GM04504 (cell line): ENCODE measurements at regions not wholly inside any gene's neighbourhood (a gene's known extent, or its start where the extent isn't known, plus 50 kb on each side); places are given as distances from the start of the nearest gene placed in this dataset.

Experiments used
- DNase-seq: peaks from one replicate; pipeline ENCODE4 v3.0.0-alpha.2; 2012; ENCODE audit warnings: low read depth

DNA sequence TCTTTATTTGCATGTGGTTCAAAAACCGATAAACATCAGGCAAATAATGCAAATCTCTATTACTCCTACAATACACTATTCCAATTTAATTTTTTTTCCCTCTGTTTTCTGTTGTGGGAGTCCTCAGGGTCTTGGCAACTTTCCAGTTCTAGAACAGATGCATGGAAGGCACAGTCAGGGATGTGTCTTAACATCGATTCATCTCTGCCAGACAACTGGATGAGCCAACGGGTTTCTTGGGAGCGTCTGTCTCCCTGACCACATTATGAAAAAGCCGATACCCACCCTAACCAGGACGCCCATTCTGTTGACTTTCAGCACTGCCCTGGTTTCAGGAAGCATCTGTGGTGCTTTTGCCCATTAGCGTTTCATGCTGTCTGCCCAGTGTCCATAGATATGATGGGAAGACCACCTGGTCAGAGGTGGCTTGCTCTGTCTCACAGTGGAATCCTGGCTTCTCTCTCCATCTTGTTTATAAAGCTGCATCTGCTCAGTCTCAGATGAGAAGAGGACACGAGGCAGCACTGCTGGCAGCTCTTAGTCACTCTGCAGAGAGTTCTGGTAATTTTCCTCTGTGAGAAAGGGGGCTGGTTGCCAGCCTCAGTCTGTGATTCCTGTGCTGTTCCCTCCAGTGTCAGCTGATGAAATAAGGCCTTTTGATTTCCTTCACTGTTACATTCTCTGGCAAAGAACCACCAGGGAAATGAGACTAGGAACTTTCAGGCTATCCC is 57.9 kb upstream of the KCNE4 start:
- peak; percentile 97 for DNase-seq

DNA sequence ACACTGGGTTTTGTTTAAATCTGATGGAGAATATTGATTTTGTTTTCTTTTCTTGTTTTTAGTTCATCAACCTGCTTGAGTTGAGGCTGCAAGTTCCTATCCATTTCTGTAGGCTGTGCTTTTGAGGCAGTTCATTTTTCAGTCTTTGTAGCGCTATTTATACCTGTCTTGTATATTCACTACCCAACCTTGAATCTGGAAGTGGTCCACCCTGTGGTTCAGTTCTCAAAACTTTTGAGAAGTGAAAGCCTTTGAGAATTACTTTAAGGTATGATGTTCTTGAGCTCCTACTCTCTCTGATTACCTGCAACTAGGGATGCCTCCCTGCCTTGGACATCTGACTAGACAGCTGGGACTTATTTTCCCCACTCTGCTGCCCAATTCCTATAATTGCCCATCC is 53.5 kb upstream of the KCNE4 start:
- DNase-seq: no peak

DNA sequence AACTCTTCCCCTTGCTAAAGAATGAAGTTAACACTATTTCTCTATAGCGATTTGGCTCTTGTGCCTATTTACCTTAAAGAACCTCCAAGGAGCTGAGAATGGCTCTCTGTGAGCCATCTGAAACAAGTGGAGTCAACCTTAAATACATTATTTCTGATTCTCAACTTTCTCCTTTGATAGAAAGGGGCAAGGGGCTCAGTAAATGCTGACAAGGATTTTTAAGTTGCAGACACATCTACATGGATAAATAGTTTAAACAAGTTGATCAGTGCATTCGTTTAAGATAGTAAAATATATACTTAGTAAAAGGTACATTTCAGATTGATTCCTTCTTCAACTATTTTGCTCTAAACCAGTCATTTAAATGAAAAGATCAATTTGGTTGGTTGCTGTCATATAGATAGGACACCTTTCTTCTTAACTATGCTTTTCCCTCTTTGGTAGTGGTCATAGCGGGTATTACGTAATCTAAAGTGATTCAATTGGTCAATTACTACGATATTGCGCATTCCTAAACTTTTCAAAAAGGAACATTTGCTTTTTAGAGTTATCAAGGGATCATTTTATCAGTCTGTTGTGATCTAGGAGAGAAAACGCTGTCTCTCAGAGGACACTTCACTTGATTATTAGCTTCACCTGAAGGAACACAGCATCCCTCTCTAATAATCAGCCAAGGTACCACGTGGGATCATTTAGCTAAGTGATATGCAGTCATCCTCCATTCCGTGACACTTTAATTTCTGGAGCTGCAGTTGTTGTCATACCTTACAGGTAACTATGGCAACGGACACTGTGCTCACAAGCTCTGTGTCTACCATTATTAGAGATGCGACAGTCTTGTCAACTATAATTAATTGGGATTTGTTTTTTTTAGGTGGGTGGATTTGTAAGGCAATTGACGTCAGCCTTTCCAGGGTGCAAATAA is 50.9 kb upstream of the KCNE4 start:
- DNase-seq: no peak

GRCh38 chr2:223001797-223002175 is 50.2 kb upstream of the KCNE4 start:
- no peak for DNase-seq
